Transverse colon (tissue), 4 donors: ENCODE measurements at regions not wholly inside any gene's neighbourhood (a gene's known extent, or its start where the extent isn't known, plus 50 kb on each side); places are given as distances from the start of the nearest gene placed in this dataset.

Experiments
- EP300 ChIP-seq: sonication (generic); formaldehyde crosslinking; IDR thresholded peaks from one replicate; pipeline ENCODE4 v1.6.1; 2017; ENCODE audit warnings: antibody characterized with exemption, low read depth
- POLR2A ChIP-seq: fragments of 450-650 bp; IDR thresholded peaks from one replicate; pipeline ENCODE4 v1.6.1; 2016; ENCODE audit warnings: antibody characterized with exemption, mild to moderate bottlenecking, moderate library complexity
- POLR2AphosphoS5 ChIP-seq, 3 donors: sonication (generic); formaldehyde crosslinking; IDR thresholded peaks; one replicate each; pipeline ENCODE4 v1.6.1; 2016; ENCODE audit warnings: antibody characterized with exemption in 3 of 3
- TF ChIP-seq, protein P1 (sequence below), 5 experiments: fragments of 200-600 bp in 3 of 5; fragments of 450-650 bp in 2 of 5; sonication (generic) in 3 of 5; IDR thresholded peaks; 1 replicate in 2 of 5; 2 replicates in 3 of 5; pipeline ENCODE4 v1.5.1; 2016 to 2017; ENCODE audit warnings: antibody characterized with exemption in 5 of 5, inconsistent platforms in 3 of 5, mild to moderate bottlenecking in 2 of 5, moderate library complexity in 1 of 5

GRCh38 chr12:93192878-93193277 lies 184.8 kb upstream of the NUDT4 start:
- TF ChIP-seq, protein P1, sequence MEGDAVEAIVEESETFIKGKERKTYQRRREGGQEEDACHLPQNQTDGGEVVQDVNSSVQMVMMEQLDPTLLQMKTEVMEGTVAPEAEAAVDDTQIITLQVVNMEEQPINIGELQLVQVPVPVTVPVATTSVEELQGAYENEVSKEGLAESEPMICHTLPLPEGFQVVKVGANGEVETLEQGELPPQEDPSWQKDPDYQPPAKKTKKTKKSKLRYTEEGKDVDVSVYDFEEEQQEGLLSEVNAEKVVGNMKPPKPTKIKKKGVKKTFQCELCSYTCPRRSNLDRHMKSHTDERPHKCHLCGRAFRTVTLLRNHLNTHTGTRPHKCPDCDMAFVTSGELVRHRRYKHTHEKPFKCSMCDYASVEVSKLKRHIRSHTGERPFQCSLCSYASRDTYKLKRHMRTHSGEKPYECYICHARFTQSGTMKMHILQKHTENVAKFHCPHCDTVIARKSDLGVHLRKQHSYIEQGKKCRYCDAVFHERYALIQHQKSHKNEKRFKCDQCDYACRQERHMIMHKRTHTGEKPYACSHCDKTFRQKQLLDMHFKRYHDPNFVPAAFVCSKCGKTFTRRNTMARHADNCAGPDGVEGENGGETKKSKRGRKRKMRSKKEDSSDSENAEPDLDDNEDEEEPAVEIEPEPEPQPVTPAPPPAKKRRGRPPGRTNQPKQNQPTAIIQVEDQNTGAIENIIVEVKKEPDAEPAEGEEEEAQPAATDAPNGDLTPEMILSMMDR (IDR thresholded peaks at IDR 0.05) = no peak
- TF ChIP-seq POLR2AphosphoS5 (IDR thresholded peaks at IDR 0.05) = no peak
- no peak for TF ChIP-seq EP300
- no peak for TF ChIP-seq POLR2A
